Gastroesophageal sphincter (tissue), 4 donors: ENCODE measurements at regions not wholly inside any gene's neighbourhood (a gene's known extent, or its start where the extent isn't known, plus 50 kb on each side); places are given as distances from the start of the nearest gene placed in this dataset.

ENCODE experiments used
- ATAC-seq: fragments of 150-250 bp; one replicate; pipeline ENCODE4 v1.9.1; 2016; ENCODE audit warnings: mild to moderate bottlenecking, moderate library complexity
- H3K27ac ChIP-seq, 4 donors: fragments of 200-600 bp; sonication (generic) in 3 of 4; 1 replicate in 3 of 4; 2 replicates in 1 of 4; pipeline ENCODE4 v1.5.1; 2016 to 2019
- H3K27me3 ChIP-seq: fragments of 200-600 bp; sonication (generic); one replicate; pipeline ENCODE4 v1.5.1; 2019
- H3K36me3 ChIP-seq, 2 donors: fragments of 200-600 bp; sonication (generic); one replicate each; pipeline ENCODE4 v1.5.1; 2019; ENCODE audit warnings: control low read depth in 1 of 2
- H3K4me1 ChIP-seq, 3 donors: fragments of 200-600 bp; sonication (generic); 1 replicate in 2 of 3; 2 replicates in 1 of 3; pipeline ENCODE4 v1.5.1; 2016 to 2019; ENCODE audit warnings: control low read depth in 2 of 3
- H3K4me3 ChIP-seq, 2 donors: fragments of 200-600 bp; sonication (generic); one replicate each; pipeline ENCODE4 v1.5.1; 2019; ENCODE audit warnings: mild to moderate bottlenecking in 1 of 2, moderate library complexity in 1 of 2
- H3K9me3 ChIP-seq, 3 donors: fragments of 200-600 bp; sonication (generic); one replicate each; pipeline ENCODE4 v1.5.1; 2017 to 2019; ENCODE audit warnings: control low read depth in 2 of 3
- CTCF ChIP-seq, 4 experiments: fragments of 200-600 bp in 2 of 4; fragments of 450-650 bp in 2 of 4; sonication (generic) in 1 of 4; IDR thresholded peaks; one replicate each; pipeline ENCODE4 v1.5.1; 2017 to 2019; ENCODE audit warnings: antibody characterized with exemption in 4 of 4, mild to moderate bottlenecking in 2 of 4, moderate library complexity in 2 of 4
- EP300 ChIP-seq: sonication (generic); formaldehyde crosslinking; IDR thresholded peaks from one replicate; pipeline ENCODE4 v1.6.1; 2017; ENCODE audit warnings: antibody characterized with exemption, mild to moderate bottlenecking
- POLR2A ChIP-seq, 2 donors: fragments of 450-650 bp; IDR thresholded peaks; one replicate each; pipeline ENCODE4 v1.6.1; 2017; ENCODE audit warnings: antibody characterized with exemption in 2 of 2, mild to moderate bottlenecking in 2 of 2, moderate library complexity in 1 of 2
- POLR2AphosphoS5 ChIP-seq: sonication (generic); formaldehyde crosslinking; IDR thresholded peaks from one replicate; pipeline ENCODE4 v1.6.1; 2017; ENCODE audit warnings: antibody characterized with exemption
- WGBS, 2 donors: methylation state at CpG; one replicate each; pipeline ENCODE4 v1.1.5; 2018; ENCODE audit warnings: low coverage in 1 of 2; 5-methylcytosine and 5-hydroxymethylcytosine counted together

- Histone ChIP-seq H3K36me3 (no peaks in the 10 kb centered on the region), H3K9me3 (peaks cover 0 to 5% (median 0%) of the 10 kb centered on the region in 3 donors)
- WGBS, 2 donors, result 65 to 100% methylated on average over 1 to 3 of the region's 3 CpGs
Observed at GRCh38 chr5:13569090-13569715, 375.3 kb downstream of the DNAH5 start.

GRCh38 chr5:13567819-13568218 is 376.7 kb downstream of the DNAH5 start:
- Histone ChIP-seq H3K4me1 (no peaks in the 10 kb centered on the region), H3K9me3 (peaks cover 0 to 5% (median 0%) of the 10 kb centered on the region in 3 donors), H3K27me3 (no peaks in the 10 kb centered on the region), H3K4me3 (no peak overlapping the region), H3K27ac (no peak overlapping the region), H3K36me3 (no peaks in the 10 kb centered on the region)
- no peak for ATAC-seq
- TF ChIP-seq EP300 (no peak), POLR2A (IDR thresholded peaks at IDR 0.05) (no peak), CTCF (IDR thresholded peaks at IDR 0.05) (no peak), POLR2AphosphoS5 (no peak)

More at GRCh38 chr5:13569090-13569715, 375.3 kb downstream of the DNAH5 start:
- no peak for ATAC-seq
- Histone ChIP-seq H3K4me3 (no peak overlapping the region), H3K27me3 (no peaks in the 10 kb centered on the region), H3K27ac (no peak overlapping the region), H3K4me1 (no peaks in the 10 kb centered on the region)
- TF ChIP-seq POLR2A (IDR thresholded peaks at IDR 0.05) (no peak), CTCF (IDR thresholded peaks at IDR 0.05) (no peak), EP300 (no peak), POLR2AphosphoS5 (no peak)

GRCh38 chr5:13566871-13567339 is 377.6 kb downstream of the DNAH5 start:
- Histone ChIP-seq H3K27ac (no peak overlapping the region), H3K4me3 (no peak overlapping the region), H3K27me3 (no peaks in the 10 kb centered on the region), H3K4me1 (no peaks in the 10 kb centered on the region), H3K9me3 (peaks cover 0 to 5% (median 0%) of the 10 kb centered on the region in 3 donors), H3K36me3 (no peaks in the 10 kb centered on the region)
- 53 to 87% methylated on average over 2 to 3 of the region's 3 CpGs for WGBS, 2 donors
- no peak for TF ChIP-seq POLR2A (IDR thresholded peaks at IDR 0.05)
- TF ChIP-seq POLR2AphosphoS5, result no peak
- no peak for TF ChIP-seq EP300
- TF ChIP-seq CTCF (IDR thresholded peaks at IDR 0.05), result no peak
- ATAC-seq, result no peak

GRCh38 chr5:13558408-13558807 is 386.1 kb downstream of the DNAH5 start:
- ATAC-seq, result no peak

More at GRCh38 chr5:13558408-13558807, 386.1 kb downstream of the DNAH5 start:
- Histone ChIP-seq H3K36me3 (no peaks in the 10 kb centered on the region), H3K27me3 (no peaks in the 10 kb centered on the region), H3K4me3 (no peak overlapping the region), H3K9me3 (no peaks in the 10 kb centered on the region), H3K4me1 (no peaks in the 10 kb centered on the region), H3K27ac (no peak overlapping the region)
- TF ChIP-seq CTCF (IDR thresholded peaks at IDR 0.05), result no peak
- no peak for TF ChIP-seq POLR2A (IDR thresholded peaks at IDR 0.05)
- no peak for TF ChIP-seq POLR2AphosphoS5
- TF ChIP-seq EP300, result no peak
- WGBS, 2 donors, result 50 to 81% methylated on average over 1 of the region's 1 CpG
